OCI-LY3 (cell line): ENCODE measurements at regions not wholly inside any gene's neighbourhood (a gene's known extent, or its start where the extent isn't known, plus 50 kb on each side); places are given as distances from the start of the nearest gene placed in this dataset.

Experiments used
- EZH2phosphoT487 ChIP-seq: fragments of 200-600 bp; shearing (Covaris generic); IDR thresholded peaks from 2 replicates; pipeline ENCODE4 v1.6.1; 2018; ENCODE audit warnings: antibody characterized with exemption, mixed run types, low read depth
- TF ChIP-seq, protein P1 (sequence below): fragments of 200-600, 300-600 bp; sonication (generic); IDR thresholded peaks from 2 replicates; pipeline ENCODE4 v1.5.1; 2014; ENCODE audit warnings: antibody characterized with exemption, low read length, low read depth

DNA sequence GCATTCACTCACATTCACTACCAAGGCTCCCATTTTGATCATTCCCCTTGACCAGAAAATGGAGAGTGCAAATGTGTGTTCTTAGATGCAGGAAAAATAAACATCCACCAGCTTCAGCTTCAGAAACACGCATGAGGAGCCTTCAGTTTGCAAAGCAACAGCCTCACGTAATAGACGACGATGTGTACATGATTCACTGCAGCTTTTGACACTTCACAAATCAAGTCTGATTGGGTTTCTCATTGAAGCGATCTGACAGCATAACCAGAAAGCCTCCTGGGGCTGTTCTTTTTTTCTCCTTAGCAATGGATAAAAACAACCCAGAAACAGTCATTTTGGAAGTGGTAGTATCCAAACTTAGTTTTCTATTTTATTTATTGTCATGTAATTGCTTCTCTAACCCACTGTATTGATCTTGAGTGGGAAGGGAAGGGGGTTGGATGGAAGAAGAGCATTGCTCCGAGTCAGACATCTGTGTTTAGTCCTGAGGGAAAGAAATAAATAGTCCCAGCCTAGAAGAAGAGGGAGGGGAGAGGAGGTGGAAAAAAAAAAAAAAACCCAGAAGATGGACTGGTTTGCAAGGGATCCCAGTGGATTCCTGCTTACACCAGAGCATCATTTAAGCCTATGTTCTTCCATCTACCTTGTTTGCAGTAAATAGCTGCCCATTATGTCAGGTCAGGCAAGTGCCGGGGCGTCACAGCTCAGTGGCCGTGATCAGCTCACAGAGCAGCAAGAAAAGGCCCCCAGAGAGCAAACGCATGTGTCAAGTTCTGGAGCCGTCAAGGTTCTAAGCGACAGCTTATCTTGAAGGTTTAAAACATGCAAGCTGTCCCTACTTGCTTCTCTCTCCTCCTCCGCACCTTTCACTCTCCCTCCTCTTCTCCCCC, 190.2 kb upstream of the SNX2 start:
- no peak for TF ChIP-seq EZH2phosphoT487
- TF ChIP-seq, protein P1, sequence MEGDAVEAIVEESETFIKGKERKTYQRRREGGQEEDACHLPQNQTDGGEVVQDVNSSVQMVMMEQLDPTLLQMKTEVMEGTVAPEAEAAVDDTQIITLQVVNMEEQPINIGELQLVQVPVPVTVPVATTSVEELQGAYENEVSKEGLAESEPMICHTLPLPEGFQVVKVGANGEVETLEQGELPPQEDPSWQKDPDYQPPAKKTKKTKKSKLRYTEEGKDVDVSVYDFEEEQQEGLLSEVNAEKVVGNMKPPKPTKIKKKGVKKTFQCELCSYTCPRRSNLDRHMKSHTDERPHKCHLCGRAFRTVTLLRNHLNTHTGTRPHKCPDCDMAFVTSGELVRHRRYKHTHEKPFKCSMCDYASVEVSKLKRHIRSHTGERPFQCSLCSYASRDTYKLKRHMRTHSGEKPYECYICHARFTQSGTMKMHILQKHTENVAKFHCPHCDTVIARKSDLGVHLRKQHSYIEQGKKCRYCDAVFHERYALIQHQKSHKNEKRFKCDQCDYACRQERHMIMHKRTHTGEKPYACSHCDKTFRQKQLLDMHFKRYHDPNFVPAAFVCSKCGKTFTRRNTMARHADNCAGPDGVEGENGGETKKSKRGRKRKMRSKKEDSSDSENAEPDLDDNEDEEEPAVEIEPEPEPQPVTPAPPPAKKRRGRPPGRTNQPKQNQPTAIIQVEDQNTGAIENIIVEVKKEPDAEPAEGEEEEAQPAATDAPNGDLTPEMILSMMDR = no peak
